Upper lobe of left lung (tissue), 4 donors: ENCODE measurements at regions not wholly inside any gene's neighbourhood (a gene's known extent, or its start where the extent isn't known, plus 50 kb on each side); places are given as distances from the start of the nearest gene placed in this dataset.

Experiments
- CTCF ChIP-seq, 6 experiments: fragments of 450-650 bp in 4 of 6; fragments of 200-600 bp in 2 of 6; sonication (generic) in 2 of 6; IDR thresholded peaks; one replicate each; pipeline ENCODE4 v1.5.1; 2016 to 2019; ENCODE audit warnings: antibody characterized with exemption in 6 of 6
- EP300 ChIP-seq, 4 donors: sonication (generic); formaldehyde crosslinking; IDR thresholded peaks; one replicate each; pipeline ENCODE4 v1.5.1; 2017; ENCODE audit warnings: antibody characterized with exemption in 4 of 4, control low read depth in 2 of 4
- POLR2AphosphoS5 ChIP-seq, 2 donors: sonication (generic); formaldehyde crosslinking; IDR thresholded peaks; one replicate each; pipeline ENCODE4 v1.5.1; 2017; ENCODE audit warnings: antibody characterized with exemption in 2 of 2

DNA sequence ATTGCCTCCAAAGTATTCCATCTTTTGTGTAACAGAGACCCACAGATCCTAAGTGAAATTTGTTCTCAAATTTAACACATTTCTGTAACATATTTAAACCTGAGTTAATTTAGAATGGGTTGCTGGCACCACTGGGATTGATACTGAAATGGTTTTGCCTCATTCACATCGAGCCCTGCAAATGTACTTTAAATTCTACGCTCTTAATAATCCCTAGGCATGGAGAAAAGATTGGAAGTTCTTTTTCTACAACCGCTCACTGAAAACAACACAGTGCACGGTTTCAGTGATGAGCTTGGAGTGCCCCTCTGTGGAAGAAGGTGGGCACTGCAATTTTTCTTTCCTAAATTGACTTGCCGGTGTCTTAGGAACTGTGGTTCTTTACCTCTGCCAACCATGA is 109.9 kb upstream of the ATP11B start:
- TF ChIP-seq EP300 (IDR thresholded peaks at IDR 0.05) (no peak), CTCF (IDR thresholded peaks at IDR 0.05) (peak; percentile 54 to 84 (median 82)), POLR2AphosphoS5 (IDR thresholded peaks at IDR 0.05) (no peak)
